ENCODE measurements at regions not wholly inside any gene's neighbourhood (a gene's known extent, or its start where the extent isn't known, plus 50 kb on each side); places are given as distances from the start of the nearest gene placed in this dataset.

GRCh38 chr7:79612022-79612421 is 158.6 kb upstream of the MAGI2 start:
- no peaks in the 10 kb centered on the region for H3K79me2 ChIP-seq (ENCODE audit: insufficient read depth, low read length)
- H3K4me3 ChIP-seq (ENCODE audit: low read length, poor library complexity, severe bottlenecking), result no peak overlapping the region
- H4K20me1 ChIP-seq (ENCODE audit: insufficient read depth, low read length, poor library complexity, severe bottlenecking), result no peaks in the 10 kb centered on the region
- H3K9ac ChIP-seq (ENCODE audit: low read depth, low read length, poor library complexity, severe bottlenecking), result no peak overlapping the region
- no peak overlapping the region for H3K4me2 ChIP-seq (ENCODE audit: low read depth, low read length, poor library complexity, severe bottlenecking)
- no peaks in the 10 kb centered on the region for H3K4me1 ChIP-seq (ENCODE audit: insufficient read depth, low read length, poor library complexity, severe bottlenecking)
- H3K27me3 ChIP-seq (ENCODE audit: insufficient read depth, low read length, poor library complexity, severe bottlenecking), result no peaks in the 10 kb centered on the region
- no peaks in the 10 kb centered on the region for H3K36me3 ChIP-seq (ENCODE audit: insufficient read depth, low read length)
- no peak for TF ChIP-seq EZH2phosphoT487 (IDR thresholded peaks at IDR 0.05; ENCODE audit: borderline replicate concordance)
- TF ChIP-seq, protein P1, sequence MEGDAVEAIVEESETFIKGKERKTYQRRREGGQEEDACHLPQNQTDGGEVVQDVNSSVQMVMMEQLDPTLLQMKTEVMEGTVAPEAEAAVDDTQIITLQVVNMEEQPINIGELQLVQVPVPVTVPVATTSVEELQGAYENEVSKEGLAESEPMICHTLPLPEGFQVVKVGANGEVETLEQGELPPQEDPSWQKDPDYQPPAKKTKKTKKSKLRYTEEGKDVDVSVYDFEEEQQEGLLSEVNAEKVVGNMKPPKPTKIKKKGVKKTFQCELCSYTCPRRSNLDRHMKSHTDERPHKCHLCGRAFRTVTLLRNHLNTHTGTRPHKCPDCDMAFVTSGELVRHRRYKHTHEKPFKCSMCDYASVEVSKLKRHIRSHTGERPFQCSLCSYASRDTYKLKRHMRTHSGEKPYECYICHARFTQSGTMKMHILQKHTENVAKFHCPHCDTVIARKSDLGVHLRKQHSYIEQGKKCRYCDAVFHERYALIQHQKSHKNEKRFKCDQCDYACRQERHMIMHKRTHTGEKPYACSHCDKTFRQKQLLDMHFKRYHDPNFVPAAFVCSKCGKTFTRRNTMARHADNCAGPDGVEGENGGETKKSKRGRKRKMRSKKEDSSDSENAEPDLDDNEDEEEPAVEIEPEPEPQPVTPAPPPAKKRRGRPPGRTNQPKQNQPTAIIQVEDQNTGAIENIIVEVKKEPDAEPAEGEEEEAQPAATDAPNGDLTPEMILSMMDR (conservative IDR thresholded peaks at IDR 0.05; ENCODE audit: low read length), result no peak
- H3K9me3 ChIP-seq (ENCODE audit: insufficient read depth, low read depth, low read length), result no peaks in the 10 kb centered on the region
- H3K9me2 ChIP-seq (replicated peaks; ENCODE audit: low read depth, low read length), result no peaks in the 10 kb centered on the region
- H2AFZ ChIP-seq (ENCODE audit: low read length), result no peak overlapping the region
- H3F3A ChIP-seq (ENCODE audit: low read depth), result no peaks in the 10 kb centered on the region

- Histone ChIP-seq H3K36me3 (ENCODE audit: insufficient read depth, low read length) (no peaks in the 10 kb centered on the region), H3K9me2 (replicated peaks; ENCODE audit: low read depth, low read length) (no peaks in the 10 kb centered on the region), H3K9me3 (ENCODE audit: insufficient read depth, low read depth, low read length) (no peaks in the 10 kb centered on the region), H3K79me2 (ENCODE audit: insufficient read depth, low read length) (no peaks in the 10 kb centered on the region), H3F3A (ENCODE audit: low read depth) (no peaks in the 10 kb centered on the region), H3K4me1 (ENCODE audit: insufficient read depth, low read length, poor library complexity, severe bottlenecking) (no peaks in the 10 kb centered on the region), H2AFZ (ENCODE audit: low read length) (no peak overlapping the region), H3K27me3 (ENCODE audit: insufficient read depth, low read length, poor library complexity, severe bottlenecking) (no peaks in the 10 kb centered on the region), H3K4me2 (ENCODE audit: low read depth, low read length, poor library complexity, severe bottlenecking) (no peak overlapping the region), H3K4me3 (ENCODE audit: low read length, poor library complexity, severe bottlenecking) (no peak overlapping the region), H4K20me1 (ENCODE audit: insufficient read depth, low read length, poor library complexity, severe bottlenecking) (no peaks in the 10 kb centered on the region), H3K9ac (ENCODE audit: low read depth, low read length, poor library complexity, severe bottlenecking) (no peak overlapping the region)
- TF ChIP-seq, protein P1 (conservative IDR thresholded peaks at IDR 0.05; ENCODE audit: low read length), result no peak
- no peak for TF ChIP-seq EZH2phosphoT487 (IDR thresholded peaks at IDR 0.05; ENCODE audit: borderline replicate concordance)
These were observed 157.4 kb upstream of the MAGI2 start for GRCh38 chr7:79610748-79611304.

- Histone ChIP-seq H3K27me3 (ENCODE audit: insufficient read depth, low read length, poor library complexity, severe bottlenecking) (no peaks in the 10 kb centered on the region), H3K4me3 (ENCODE audit: low read length, poor library complexity, severe bottlenecking) (no peak overlapping the region), H3F3A (ENCODE audit: low read depth) (no peaks in the 10 kb centered on the region), H2AFZ (ENCODE audit: low read length) (no peak overlapping the region), H3K79me2 (ENCODE audit: insufficient read depth, low read length) (no peaks in the 10 kb centered on the region), H3K9ac (ENCODE audit: low read depth, low read length, poor library complexity, severe bottlenecking) (no peak overlapping the region), H3K4me2 (ENCODE audit: low read depth, low read length, poor library complexity, severe bottlenecking) (no peak overlapping the region), H3K4me1 (ENCODE audit: insufficient read depth, low read length, poor library complexity, severe bottlenecking) (no peaks in the 10 kb centered on the region), H3K9me2 (replicated peaks; ENCODE audit: low read depth, low read length) (no peaks in the 10 kb centered on the region), H3K36me3 (ENCODE audit: insufficient read depth, low read length) (no peaks in the 10 kb centered on the region), H4K20me1 (ENCODE audit: insufficient read depth, low read length, poor library complexity, severe bottlenecking) (no peaks in the 10 kb centered on the region), H3K9me3 (ENCODE audit: insufficient read depth, low read depth, low read length) (no peaks in the 10 kb centered on the region)
- TF ChIP-seq, protein P1 (conservative IDR thresholded peaks at IDR 0.05; ENCODE audit: low read length), result no peak
- TF ChIP-seq EZH2phosphoT487 (IDR thresholded peaks at IDR 0.05; ENCODE audit: borderline replicate concordance), result no peak
These were observed 156.8 kb upstream of the MAGI2 start for GRCh38 chr7:79610313-79610712.
